B cell (primary cell): ENCODE measurements at regions not wholly inside any gene's neighbourhood (a gene's known extent, or its start where the extent isn't known, plus 50 kb on each side); places are given as distances from the start of the nearest gene placed in this dataset.

Source experiments
- CTCF ChIP-seq: fragments of 200-600 bp; IDR thresholded peaks from one replicate; pipeline ENCODE4 v1.8.0; 2022; ENCODE audit warnings: antibody characterized with exemption, mild to moderate bottlenecking
- EZH2 ChIP-seq: IDR thresholded peaks from 2 replicates; pipeline ENCODE4 v1.6.1; 2012; ENCODE audit warnings: borderline replicate concordance, low read depth, mild to moderate bottlenecking, moderate library complexity, low read length; ENCODE audit not compliant: insufficient read depth, poor library complexity, severe bottlenecking

DNA sequence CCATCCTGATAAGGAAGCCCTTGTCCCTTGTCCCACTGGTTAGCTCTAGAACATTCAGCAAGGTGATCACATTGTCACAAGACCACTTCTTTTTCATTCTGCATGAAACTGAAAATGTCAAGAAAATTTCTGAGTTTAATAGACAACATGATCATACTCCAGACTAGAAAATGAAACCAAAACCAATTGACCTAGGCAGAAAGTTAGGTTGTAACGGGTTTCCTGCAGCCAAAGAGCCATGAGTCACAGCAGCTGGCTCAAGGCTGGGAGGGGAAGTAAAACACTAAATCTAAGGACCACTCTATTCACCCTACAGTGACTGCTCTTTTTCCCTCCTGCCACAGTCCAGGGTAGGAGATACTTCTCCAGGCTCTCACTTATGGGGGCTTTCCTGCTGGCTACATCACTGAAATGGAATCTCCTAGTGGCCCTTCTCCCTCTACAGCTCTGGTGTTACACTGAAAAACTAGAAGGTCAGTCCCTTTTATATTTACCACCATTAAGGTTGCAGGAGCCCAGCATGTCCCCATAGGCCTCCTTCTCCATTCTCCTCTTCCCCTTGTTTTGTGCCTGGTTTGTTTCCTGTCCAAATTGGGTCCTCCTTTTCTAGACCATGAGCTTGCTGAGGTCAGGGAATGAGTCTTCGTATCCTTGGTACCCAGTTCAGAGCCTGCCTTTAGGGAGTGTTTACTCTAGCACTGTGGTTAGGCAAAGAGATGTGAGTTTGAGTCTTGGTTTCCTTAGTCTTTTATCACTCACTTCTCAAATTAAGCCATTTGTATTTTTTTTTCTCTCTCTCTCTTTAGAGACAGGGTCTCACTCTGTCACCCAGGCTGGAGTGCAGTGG is 236.5 kb upstream of the JUN start:
- TF ChIP-seq EZH2, result no peak
- no peak for TF ChIP-seq CTCF
